HG02678 (cell line): ENCODE measurements at regions not wholly inside any gene's neighbourhood (a gene's known extent, or its start where the extent isn't known, plus 50 kb on each side); places are given as distances from the start of the nearest gene placed in this dataset.
"Not testable (repeated sequence)": the region's sequence is repeated elsewhere in the genome, so short reads cannot be mapped to it uniquely, and the experiment has no call there.

Source experiments
- ATAC-seq: cut with Tn5 transposase; IDR thresholded peaks from one replicate; pipeline ENCODE4 v1.9.1; 2021; ENCODE audit warnings: mild to moderate bottlenecking, moderate library complexity; ENCODE audit not compliant: unreplicated experiment

GRCh38 chr19:29154163-29154562 is 58.8 kb downstream of the UQCRFS1 start:
- ATAC-seq: no peak

DNA sequence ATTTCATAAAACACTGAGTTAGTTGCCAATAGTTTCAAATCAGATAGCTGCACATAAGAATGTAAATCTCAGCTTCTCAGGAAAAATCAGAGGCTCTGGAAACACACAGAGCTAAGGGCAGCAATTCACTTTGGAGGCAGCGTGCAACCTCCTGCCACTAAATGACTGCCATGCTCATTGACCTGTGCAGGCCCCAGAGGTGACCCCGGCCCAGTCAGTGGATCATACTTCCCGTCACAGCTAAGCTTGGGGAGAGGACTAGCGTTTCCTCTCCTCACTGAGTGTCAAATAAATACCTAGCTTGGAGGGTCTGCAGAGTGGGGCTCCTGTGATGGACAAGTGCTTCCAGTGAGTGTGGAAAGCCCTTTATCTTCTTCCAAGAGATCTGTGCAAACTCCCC is 67.2 kb downstream of the UQCRFS1 start:
- no peak for ATAC-seq

DNA sequence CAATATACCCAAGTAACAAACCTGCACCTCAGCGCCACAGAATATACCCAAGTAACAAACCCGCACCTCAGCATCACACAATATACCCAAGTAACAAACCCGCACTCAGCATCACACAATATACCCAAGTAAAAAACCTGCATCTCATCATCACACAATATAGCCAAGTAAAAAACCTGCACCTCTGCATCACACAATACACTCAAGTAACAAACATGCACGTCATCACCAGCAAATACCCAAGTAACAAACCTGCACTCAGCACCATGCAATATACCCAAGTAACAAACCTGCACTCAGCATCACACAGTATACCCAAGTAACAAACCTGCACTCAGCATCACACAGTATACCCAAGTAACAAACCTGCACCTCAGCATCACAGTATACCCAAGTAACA is 69.8 kb downstream of the UQCRFS1 start:
- no peak for ATAC-seq

DNA sequence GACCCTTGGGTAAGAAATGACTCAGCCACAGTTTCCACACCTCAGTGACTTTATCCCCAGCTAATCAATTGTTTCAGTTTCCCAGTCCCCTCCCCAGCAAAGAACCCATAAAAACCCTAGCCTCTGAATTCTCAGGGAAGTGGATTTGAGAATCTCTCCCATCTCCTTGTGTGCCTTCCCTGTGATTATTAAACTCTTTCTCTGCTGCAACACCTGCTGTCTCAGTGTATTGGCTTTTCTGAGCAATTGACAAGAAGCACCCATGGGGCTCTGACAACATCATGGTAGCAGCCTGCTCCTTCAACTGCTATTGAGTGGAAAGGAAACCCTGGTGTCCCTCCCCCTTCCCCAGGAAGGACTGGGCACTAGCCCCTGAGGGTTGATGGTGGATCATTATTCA is 73.7 kb downstream of the UQCRFS1 start:
- no peak for ATAC-seq

DNA sequence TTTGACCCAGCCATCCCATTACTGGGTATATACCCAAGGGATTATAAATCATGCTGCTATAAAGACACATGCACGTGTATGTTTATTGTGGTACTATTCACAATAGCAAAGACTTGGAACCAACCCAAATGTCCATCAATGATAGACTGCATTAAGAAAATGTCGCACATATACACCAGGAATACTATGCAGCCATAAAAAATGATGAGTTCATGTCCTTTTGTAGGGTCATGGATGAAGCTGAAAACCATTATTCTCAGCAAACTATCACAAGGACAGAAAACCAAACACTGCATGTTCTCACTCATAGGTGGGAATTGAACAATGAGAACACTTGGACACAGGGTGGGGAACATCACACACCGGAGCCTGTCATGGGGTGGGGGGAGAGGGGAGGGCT is 74.7 kb downstream of the UQCRFS1 start:
- not testable (repeated sequence) for ATAC-seq

DNA sequence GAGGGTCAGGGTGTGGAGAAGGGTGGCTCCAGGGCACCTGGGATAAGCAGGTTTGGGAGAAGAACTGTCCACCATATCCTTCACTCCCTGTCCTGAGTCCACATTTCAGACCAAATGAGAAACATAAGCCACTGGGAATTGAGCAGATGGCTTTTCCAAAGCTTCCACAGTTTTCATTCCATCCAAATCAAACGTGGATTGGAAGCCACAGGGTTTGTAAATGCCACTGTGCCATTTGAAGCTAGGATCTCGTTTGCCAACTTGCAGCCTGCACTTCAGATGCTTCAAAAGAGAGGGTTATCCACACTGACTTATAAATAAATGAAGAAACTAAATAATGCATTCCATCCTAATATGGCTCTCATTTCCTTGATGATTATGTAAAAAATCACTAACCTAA is 81.5 kb downstream of the UQCRFS1 start:
- no peak for ATAC-seq

DNA sequence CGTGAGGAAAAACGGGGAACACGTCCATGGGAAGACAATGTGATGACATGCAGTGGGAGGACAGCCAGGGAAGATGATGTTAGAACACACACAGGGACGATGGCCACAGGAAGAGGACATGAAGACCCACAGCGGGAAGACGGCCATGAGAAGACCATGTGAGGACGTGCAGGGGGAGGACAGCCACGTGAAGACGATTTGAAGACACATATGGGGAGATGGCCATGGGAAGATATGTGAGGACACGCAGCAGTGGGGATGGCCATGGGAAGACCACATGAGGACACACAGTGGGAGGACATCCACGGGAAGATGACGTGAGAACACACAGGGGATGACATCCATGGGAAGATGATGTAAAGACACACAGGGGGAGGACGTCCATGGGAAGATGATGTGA is 83.8 kb downstream of the UQCRFS1 start:
- ATAC-seq: no peak

DNA sequence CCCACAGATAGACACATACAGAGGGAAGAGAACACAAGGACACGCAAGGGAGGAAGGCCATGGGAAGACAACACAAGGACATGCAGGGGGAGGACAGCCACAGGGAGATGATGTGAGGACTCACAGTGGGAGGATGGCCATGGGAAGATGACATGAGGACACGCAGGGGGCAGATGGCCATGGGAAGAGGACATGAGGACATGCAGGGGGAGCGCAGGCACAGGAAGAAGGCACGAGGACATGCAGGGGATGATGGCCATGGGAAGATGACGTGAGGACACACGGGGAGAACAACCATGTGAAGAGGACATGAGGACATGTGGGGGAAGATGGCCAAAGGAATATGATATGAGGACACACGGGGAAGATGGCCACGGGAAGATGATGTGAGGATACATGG is 84.7 kb downstream of the UQCRFS1 start:
- ATAC-seq: no peak

DNA sequence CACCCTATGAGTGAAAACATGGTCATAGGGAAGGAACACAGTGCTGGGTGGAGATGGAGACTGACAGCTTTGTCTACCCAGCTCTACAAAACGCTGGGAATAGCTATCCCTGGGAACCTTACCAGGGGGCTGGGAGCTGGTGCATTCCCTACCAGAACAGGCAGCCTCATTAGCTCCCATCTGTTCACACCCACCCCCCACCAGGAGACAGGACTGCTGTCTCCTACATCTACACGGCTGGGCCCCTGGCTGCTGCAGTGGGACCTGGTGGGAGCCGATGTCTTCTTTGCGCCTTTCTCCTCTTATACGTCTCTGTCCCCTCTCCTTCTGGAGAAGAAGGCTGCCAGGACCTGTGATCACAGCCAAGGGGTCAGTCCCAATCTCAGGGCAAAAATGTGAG is 90.8 kb downstream of the UQCRFS1 start:
- ATAC-seq: no peak

DNA sequence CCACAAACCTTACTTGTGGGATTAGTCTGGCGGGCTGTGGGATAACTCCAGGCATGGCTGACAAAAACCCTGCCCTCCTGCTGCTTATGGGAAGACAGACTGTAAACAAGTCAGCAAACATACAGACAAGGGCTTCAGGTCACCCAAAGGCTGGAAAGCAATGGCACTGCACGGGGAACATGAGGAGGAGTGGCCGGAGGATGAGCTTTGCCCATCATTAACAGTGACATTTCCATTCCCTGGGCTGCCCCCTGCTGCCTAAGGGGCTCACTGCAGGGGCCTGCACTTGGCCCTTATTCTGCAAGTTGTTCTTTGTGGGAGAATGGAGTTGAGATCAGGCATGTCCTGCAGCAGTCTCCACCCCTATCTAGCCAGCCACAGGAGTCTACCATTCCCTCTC is 91.3 kb downstream of the UQCRFS1 start:
- ATAC-seq: no peak

GRCh38 chr19:29120466-29120865 is 92.5 kb downstream of the UQCRFS1 start:
- ATAC-seq: no peak

DNA sequence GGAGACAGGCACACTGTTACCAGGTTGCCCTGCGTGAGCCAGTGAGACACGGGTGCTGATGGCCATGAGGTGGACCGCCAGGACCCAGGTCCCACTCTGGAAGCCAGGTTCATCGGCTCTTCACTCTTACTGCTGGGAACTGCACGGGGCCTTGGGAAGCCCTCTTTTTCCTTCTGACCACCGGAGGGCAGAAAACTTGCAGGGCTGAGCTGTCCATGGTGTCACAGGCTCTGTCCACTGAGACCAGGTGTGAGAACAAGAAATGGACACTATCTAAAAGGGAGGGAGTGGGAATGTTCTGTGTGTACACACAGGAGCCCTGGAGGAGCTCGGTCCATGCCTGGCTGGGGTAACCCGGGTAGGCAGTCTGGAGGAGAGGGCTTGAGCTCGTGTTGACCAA is 93.4 kb downstream of the UQCRFS1 start:
- ATAC-seq: no peak

DNA sequence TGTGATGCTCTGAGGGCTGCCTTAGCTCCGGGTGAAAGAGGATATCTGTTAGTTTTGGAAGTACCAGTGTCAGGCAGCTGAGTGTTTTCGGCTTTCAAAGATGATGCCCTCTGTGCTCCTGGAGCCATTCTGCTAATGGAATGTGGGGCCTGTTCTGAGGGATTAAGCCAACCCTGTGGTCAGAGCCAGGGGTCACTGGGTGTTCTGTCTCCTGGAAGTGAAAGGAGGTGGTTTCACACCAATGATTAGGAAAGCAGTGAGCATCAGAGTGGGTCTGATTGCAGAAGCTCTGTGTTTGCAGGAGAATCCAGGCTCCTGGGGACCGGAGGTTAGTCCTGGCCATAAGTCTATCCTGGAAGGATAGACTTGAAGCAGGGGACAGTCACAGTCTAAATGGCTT is 94.6 kb downstream of the UQCRFS1 start:
- no peak for ATAC-seq

DNA sequence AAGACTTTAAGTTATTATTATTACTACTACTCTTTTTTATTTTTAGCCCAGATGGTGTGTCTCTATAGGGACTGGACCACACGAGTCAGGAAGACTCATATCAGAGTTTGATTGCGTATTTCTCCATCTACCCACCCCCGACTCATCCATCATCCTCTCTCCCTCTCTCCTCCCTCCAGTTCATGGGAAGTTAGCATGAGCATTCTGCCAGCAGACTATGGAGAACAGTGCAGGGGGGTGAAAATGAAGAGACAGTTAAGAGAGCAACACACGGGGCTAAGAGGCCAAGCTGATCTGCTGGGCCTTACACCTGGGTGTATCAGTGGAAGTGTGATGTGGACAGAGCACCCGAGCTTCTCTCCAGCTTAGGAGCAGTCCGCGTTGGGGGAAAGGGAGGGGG is 95.0 kb downstream of the UQCRFS1 start:
- no peak for ATAC-seq

GRCh38 chr19:29115181-29115580 is 97.8 kb downstream of the UQCRFS1 start:
- ATAC-seq: no peak

DNA sequence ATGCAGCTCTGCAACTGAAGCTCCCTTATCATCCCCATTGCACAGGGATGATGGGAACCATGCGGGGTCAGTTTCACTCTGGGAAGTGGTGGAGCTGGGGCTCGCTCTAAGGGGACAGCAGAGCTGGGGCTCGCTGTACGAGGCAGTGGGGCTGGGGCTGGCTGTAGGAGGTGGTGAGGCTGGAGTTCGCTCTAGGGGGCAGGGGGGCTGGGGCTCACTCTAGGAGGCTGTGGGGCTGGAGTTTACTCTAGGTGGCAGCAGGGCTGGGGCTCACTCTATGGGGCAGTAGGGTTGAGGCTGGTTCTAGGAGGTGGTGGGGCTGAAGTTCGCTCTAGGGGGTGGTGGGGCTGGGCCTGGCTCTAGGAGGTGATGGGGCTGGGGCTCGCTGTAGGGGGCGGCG is 99.1 kb downstream of the UQCRFS1 start:
- no peak for ATAC-seq

GRCh38 chr19:29111576-29111975 is 101.4 kb downstream of the UQCRFS1 start:
- ATAC-seq: no peak

- no peak for ATAC-seq
Observed at GRCh38 chr19:29107831-29108230, 105.1 kb downstream of the UQCRFS1 start.

- ATAC-seq: no peak
Observed at GRCh38 chr19:29106346-29106885, 106.5 kb downstream of the UQCRFS1 start.

- no peak for ATAC-seq
Observed at GRCh38 chr19:29105629-29106292, 107.2 kb downstream of the UQCRFS1 start.

DNA sequence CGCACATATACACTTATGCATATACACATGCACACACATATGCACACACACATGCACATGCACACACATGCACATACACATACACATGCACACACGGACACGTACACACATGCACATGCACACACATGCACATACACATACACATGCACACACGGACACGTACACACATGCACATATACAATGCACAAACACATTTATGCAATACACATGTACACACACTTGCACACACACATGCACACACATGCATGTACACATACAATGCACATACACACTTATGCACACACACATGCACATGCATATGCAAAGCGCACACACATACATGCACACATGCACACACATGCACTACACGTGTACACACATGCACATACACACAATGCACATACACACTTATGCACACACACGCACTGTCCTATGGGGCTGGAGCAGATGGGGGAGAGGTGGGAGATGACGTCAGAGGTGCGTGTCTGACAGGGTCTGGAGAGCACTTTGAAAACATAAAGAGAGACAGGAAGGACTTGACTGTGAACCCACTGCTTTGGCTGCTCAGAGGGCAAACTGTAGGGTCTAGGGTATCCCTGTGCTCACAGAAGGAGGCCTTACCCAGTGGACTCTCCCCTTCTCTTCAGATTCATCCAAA is 108.2 kb downstream of the UQCRFS1 start:
- no peak for ATAC-seq

DNA sequence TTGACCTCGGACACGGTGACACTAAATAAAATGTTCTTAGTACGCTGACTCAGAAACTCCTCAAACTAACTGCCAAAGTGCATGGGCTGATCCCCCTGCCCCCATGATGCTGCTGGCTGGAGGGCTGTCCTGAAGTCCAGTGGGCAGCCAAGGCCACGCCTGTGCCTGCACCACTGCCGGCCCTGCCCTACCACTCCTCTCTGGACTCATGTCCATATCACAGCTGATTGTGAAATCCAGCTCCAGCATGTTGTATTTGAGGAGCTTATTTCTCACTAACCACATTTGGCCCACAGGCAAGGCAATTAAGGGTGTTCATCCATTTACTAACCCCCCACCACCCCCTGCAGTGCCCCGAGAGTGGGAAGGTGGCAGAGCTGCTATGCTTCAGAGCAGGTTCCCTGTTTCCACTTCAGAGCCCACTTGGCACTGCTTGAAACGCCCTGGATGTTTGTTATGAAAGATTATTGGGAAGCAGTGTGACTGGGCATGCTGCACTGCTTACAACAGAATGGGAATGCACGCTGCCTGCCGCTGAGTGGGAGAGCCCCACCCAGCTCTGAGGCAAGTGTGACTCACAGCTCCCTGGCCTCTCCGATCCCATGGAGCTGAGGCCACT is 114.0 kb downstream of the UQCRFS1 start:
- ATAC-seq: no peak
